HEK293 (cell line): ENCODE measurements at regions not wholly inside any gene's neighbourhood (a gene's known extent, or its start where the extent isn't known, plus 50 kb on each side); places are given as distances from the start of the nearest gene placed in this dataset.

Experiments
- GLI2 ChIP-seq: fragments of 450-650 bp; formaldehyde crosslinking; IDR thresholded peaks from 2 replicates; pipeline ENCODE4; 2017; ENCODE audit warnings: missing biosample characterization, missing genetic modification characterization, low read depth, borderline replicate concordance
- GLI4 ChIP-seq: fragments of 450-650 bp; formaldehyde crosslinking; IDR thresholded peaks from 2 replicates; pipeline ENCODE4 v1.5.1; 2016; ENCODE audit warnings: missing biosample characterization, missing genetic modification characterization
- GLIS2 ChIP-seq: fragments of 450-650 bp; formaldehyde crosslinking; IDR thresholded peaks from 2 replicates; pipeline ENCODE4 v1.5.1; 2016; ENCODE audit warnings: missing biosample characterization, missing genetic modification characterization
- HOXC10 ChIP-seq: sonication (generic); formaldehyde crosslinking; IDR thresholded peaks from 2 replicates; pipeline ENCODE4 v1.8.1; 2023; ENCODE audit warnings: mild to moderate bottlenecking, missing genetic modification reagents
- KLF8 ChIP-seq: fragments of 450-650 bp; formaldehyde crosslinking; IDR thresholded peaks from 2 replicates; pipeline ENCODE4 v1.5.1; 2016; ENCODE audit warnings: missing biosample characterization, missing genetic modification characterization
- OVOL3 ChIP-seq: fragments of 450-650 bp; formaldehyde crosslinking; IDR thresholded peaks from 2 replicates; pipeline ENCODE4 v1.5.1; 2016; ENCODE audit warnings: missing biosample characterization, missing genetic modification characterization
- PRDM6 ChIP-seq: fragments of 450-650 bp; formaldehyde crosslinking; IDR thresholded peaks from 2 replicates; pipeline ENCODE4 v1.5.1; 2017; ENCODE audit warnings: missing biosample characterization, missing genetic modification characterization
- REST ChIP-seq: fragments of 450-650 bp; formaldehyde crosslinking; IDR thresholded peaks from 2 replicates; pipeline ENCODE4 v1.5.1; 2016; ENCODE audit warnings: missing biosample characterization, missing genetic modification characterization
- SALL2 ChIP-seq: fragments of 450-650 bp; formaldehyde crosslinking; IDR thresholded peaks from 2 replicates; pipeline ENCODE4 v1.5.0; 2017; ENCODE audit warnings: missing biosample characterization, mild to moderate bottlenecking, missing genetic modification characterization, borderline replicate concordance
- SP7 ChIP-seq: fragments of 450-650 bp; formaldehyde crosslinking; IDR thresholded peaks from 2 replicates; pipeline ENCODE4 v1.5.1; 2016; ENCODE audit warnings: missing biosample characterization, missing genetic modification characterization
- ZBTB1 ChIP-seq: fragments of 450-650 bp; formaldehyde crosslinking; IDR thresholded peaks from 2 replicates; pipeline ENCODE4 v1.5.1; 2016; ENCODE audit warnings: missing biosample characterization, missing genetic modification characterization
- ZBTB17 ChIP-seq: fragments of 450-650 bp; formaldehyde crosslinking; IDR thresholded peaks from 2 replicates; pipeline ENCODE4 v1.5.1; 2016; ENCODE audit warnings: missing biosample characterization, missing genetic modification characterization
- ZBTB8A ChIP-seq: fragments of 450-650 bp; formaldehyde crosslinking; IDR thresholded peaks from 2 replicates; pipeline ENCODE4 v1.5.1; 2016; ENCODE audit warnings: missing biosample characterization, missing genetic modification characterization
- ZFHX2 ChIP-seq: fragments of 450-650 bp; formaldehyde crosslinking; conservative IDR thresholded peaks from 2 replicates; pipeline ENCODE4 v1.5.1; 2016; ENCODE audit warnings: missing biosample characterization, missing genetic modification characterization
- ZFP3 ChIP-seq: fragments of 450-650 bp; formaldehyde crosslinking; IDR thresholded peaks from 2 replicates; pipeline ENCODE4 v1.5.1; 2016; ENCODE audit warnings: low read depth, missing biosample characterization, missing genetic modification characterization
- ZNF133 ChIP-seq: fragments of 450-650 bp; formaldehyde crosslinking; IDR thresholded peaks from 2 replicates; pipeline ENCODE4 v1.5.1; 2016; ENCODE audit warnings: missing biosample characterization, missing genetic modification characterization
- ZNF211 ChIP-seq: fragments of 450-650 bp; formaldehyde crosslinking; IDR thresholded peaks from 2 replicates; pipeline ENCODE4 v1.5.1; 2016; ENCODE audit warnings: low read depth, missing biosample characterization, missing genetic modification characterization
- ZNF214 ChIP-seq: fragments of 450-650 bp; formaldehyde crosslinking; IDR thresholded peaks from 2 replicates; pipeline ENCODE4 v1.5.1; 2017; ENCODE audit warnings: missing biosample characterization, mild to moderate bottlenecking, missing genetic modification characterization, borderline replicate concordance
- ZNF223 ChIP-seq: fragments of 450-650 bp; formaldehyde crosslinking; IDR thresholded peaks from 2 replicates; pipeline ENCODE4 v1.5.1; 2016; ENCODE audit warnings: missing biosample characterization, missing genetic modification characterization
- ZNF23 ChIP-seq: fragments of 450-650 bp; formaldehyde crosslinking; IDR thresholded peaks from 2 replicates; pipeline ENCODE4 v1.5.1; 2016; ENCODE audit warnings: missing biosample characterization, missing genetic modification characterization, borderline replicate concordance
- ZNF473 ChIP-seq: fragments of 450-650 bp; formaldehyde crosslinking; IDR thresholded peaks from 2 replicates; pipeline ENCODE4 v1.5.1; 2017; ENCODE audit warnings: missing biosample characterization, missing genetic modification characterization
- ZNF48 ChIP-seq: fragments of 450-650 bp; formaldehyde crosslinking; IDR thresholded peaks from 2 replicates; pipeline ENCODE4 v1.5.1; 2016; ENCODE audit warnings: missing biosample characterization, missing genetic modification characterization
- ZNF501 ChIP-seq: fragments of 450-650 bp; formaldehyde crosslinking; IDR thresholded peaks from 2 replicates; pipeline ENCODE4 v1.5.1; 2016; ENCODE audit warnings: missing biosample characterization, missing genetic modification characterization
- ZNF518A ChIP-seq: fragments of 450-650 bp; formaldehyde crosslinking; conservative IDR thresholded peaks from 2 replicates; pipeline ENCODE4 v1.5.1; 2016; ENCODE audit warnings: low read depth, missing biosample characterization, missing genetic modification characterization
- ZNF558 ChIP-seq: fragments of 450-650 bp; formaldehyde crosslinking; IDR thresholded peaks from 2 replicates; pipeline ENCODE4 v1.5.1; 2016; ENCODE audit warnings: missing biosample characterization, missing genetic modification characterization
- ZNF571 ChIP-seq: fragments of 450-650 bp; formaldehyde crosslinking; IDR thresholded peaks from 2 replicates; pipeline ENCODE4 v1.5.0; 2017; ENCODE audit warnings: missing biosample characterization, missing genetic modification characterization
- ZNF596 ChIP-seq: fragments of 450-650 bp; IDR thresholded peaks from 2 replicates; pipeline ENCODE4 v1.5.0; 2018; ENCODE audit warnings: missing biosample characterization, mild to moderate bottlenecking, missing genetic modification characterization, moderate library complexity
- ZNF624 ChIP-seq: fragments of 450-650 bp; formaldehyde crosslinking; IDR thresholded peaks from 2 replicates; pipeline ENCODE4 v1.5.1; 2017; ENCODE audit warnings: missing biosample characterization, missing genetic modification characterization
- ZNF629 ChIP-seq: fragments of 450-650 bp; formaldehyde crosslinking; IDR thresholded peaks from 2 replicates; pipeline ENCODE4 v1.5.1; 2017; ENCODE audit warnings: missing biosample characterization, missing genetic modification characterization
- ZNF654 ChIP-seq: fragments of 450-650 bp; formaldehyde crosslinking; IDR thresholded peaks from 2 replicates; pipeline ENCODE4 v1.5.1; 2016; ENCODE audit warnings: low read depth, missing biosample characterization, missing genetic modification characterization
- ZNF768 ChIP-seq: fragments of 450-650 bp; formaldehyde crosslinking; IDR thresholded peaks from 2 replicates; pipeline ENCODE4 v1.5.1; 2018; ENCODE audit warnings: missing biosample characterization, mild to moderate bottlenecking, missing genetic modification characterization
- ZNF785 ChIP-seq: fragments of 450-650 bp; formaldehyde crosslinking; IDR thresholded peaks from 2 replicates; pipeline ENCODE4 v1.5.1; 2016; ENCODE audit warnings: missing biosample characterization, missing genetic modification characterization
- ZNF791 ChIP-seq: fragments of 450-650 bp; formaldehyde crosslinking; IDR thresholded peaks from 2 replicates; pipeline ENCODE4 v1.5.1; 2016; ENCODE audit warnings: missing biosample characterization, missing genetic modification characterization

- no peak for TF ChIP-seq ZNF518A (tag by site-specific recombination)
- no peak for TF ChIP-seq ZNF133 (tag by site-specific recombination)
- TF ChIP-seq PRDM6 (tag by site-specific recombination), result peak; percentile 74
- TF ChIP-seq SALL2 (tag by site-specific recombination), result no peak
- no peak; the same call in 1 of the 2 replicates for TF ChIP-seq ZNF654 (tag by site-specific recombination)
- TF ChIP-seq ZNF211, result no peak
- no peak for TF ChIP-seq ZNF785 (tag by site-specific recombination)
- no peak for TF ChIP-seq ZNF571
- TF ChIP-seq GLI2 (tag by site-specific recombination), result peak; percentile 72; the same call in 1 of the 2 replicates
- no peak; the same call in 1 of the 2 replicates for TF ChIP-seq ZBTB1
- no peak for TF ChIP-seq ZNF23 (tag by site-specific recombination)
- 0 out of 2 replicates have a peak, but pooled peaks have one; percentile 43 for TF ChIP-seq KLF8 (tag by site-specific recombination)
- TF ChIP-seq GLI4 (tag by site-specific recombination), result no peak
- no peak for TF ChIP-seq REST (tag by site-specific recombination)
- no peak for TF ChIP-seq ZNF791
- peak; percentile 94 for TF ChIP-seq SP7 (tag by site-specific recombination)
- TF ChIP-seq ZNF629 (tag by site-specific recombination), result peak; percentile 88
- TF ChIP-seq ZBTB17 (tag by site-specific recombination), result peak; percentile 46; the same call in 1 of the 2 replicates
- TF ChIP-seq ZNF214 (tag by site-specific recombination), result no peak
- TF ChIP-seq HOXC10 (CRISPR knock-in tag), result no peak
- peak; percentile 74 for TF ChIP-seq ZBTB8A (tag by site-specific recombination)
- peak; percentile 43; the same call in 1 of the 2 replicates for TF ChIP-seq GLIS2 (tag by site-specific recombination)
- no peak for TF ChIP-seq ZFHX2 (tag by site-specific recombination)
- TF ChIP-seq ZNF624, result no peak
- TF ChIP-seq ZNF501 (tag by site-specific recombination), result peak; percentile 60; the same call in 1 of the 2 replicates
- TF ChIP-seq ZNF473 (tag by site-specific recombination), result no peak
- no peak for TF ChIP-seq ZNF558 (tag by site-specific recombination)
- no peak for TF ChIP-seq ZNF223 (tag by site-specific recombination)
- 0 out of 2 replicates have a peak, but pooled peaks have one; percentile 29 for TF ChIP-seq OVOL3 (tag by site-specific recombination)
- no peak for TF ChIP-seq ZNF596 (tag by site-specific recombination)
- no peak for TF ChIP-seq ZNF48
- no peak for TF ChIP-seq ZNF768 (tag by site-specific recombination)
- TF ChIP-seq ZFP3 (tag by site-specific recombination), result no peak
Measured at GRCh38 chr14:100471441-100472093, 115.7 kb downstream of the BEGAIN start (continued).
